Mesendoderm (in vitro differentiated cells): ENCODE measurements at regions not wholly inside any gene's neighbourhood (a gene's known extent, or its start where the extent isn't known, plus 50 kb on each side); places are given as distances from the start of the nearest gene placed in this dataset.

Experiments used
- DNase-seq: peaks from one replicate; pipeline ENCODE4 v3.0.0; 2013
- H2AK5ac ChIP-seq: 2 replicates; pipeline ENCODE4 v1.6.1; 2013; ENCODE audit warnings: low read length, inconsistent platforms
- H2BK120ac ChIP-seq: 2 replicates; pipeline ENCODE4 v1.6.1; 2013; ENCODE audit warnings: low read depth, mild to moderate bottlenecking, low read length, moderate library complexity, mixed read lengths
- H2BK15ac ChIP-seq: replicated peaks from 2 replicates; pipeline ENCODE4 v1.6.1; 2013; ENCODE audit warnings: low read depth, mild to moderate bottlenecking, moderate library complexity
- H2BK5ac ChIP-seq: 2 replicates; pipeline ENCODE4 v1.6.1; 2013; ENCODE audit warnings: low read length, inconsistent platforms
- H3K18ac ChIP-seq: 2 replicates; pipeline ENCODE4 v1.6.1; 2013; ENCODE audit warnings: mild to moderate bottlenecking, low read length, mixed read lengths
- H3K23ac ChIP-seq: one replicate; pipeline ENCODE4 v1.6.1; 2013; ENCODE audit warnings: low read length
- H3K27ac ChIP-seq: 2 replicates; pipeline ENCODE4 v1.5.1; 2013; ENCODE audit warnings: low read depth, mild to moderate bottlenecking, inconsistent platforms, low read length, moderate library complexity
- H3K27me3 ChIP-seq: 2 replicates; pipeline ENCODE4 v1.6.1; 2013; ENCODE audit warnings: low read length, control low read depth, mild to moderate bottlenecking, inconsistent platforms; ENCODE audit not compliant: insufficient read depth, poor library complexity
- H3K36me3 ChIP-seq: 2 replicates; pipeline ENCODE4 v1.6.1; 2013; ENCODE audit warnings: low read length, inconsistent platforms; ENCODE audit not compliant: control insufficient read depth, insufficient read depth
- H3K4ac ChIP-seq: one replicate; pipeline ENCODE4 v1.6.1; 2013; ENCODE audit warnings: low read depth, mild to moderate bottlenecking, low read length, moderate library complexity
- H3K4me1 ChIP-seq: 2 replicates; pipeline ENCODE4 v1.6.1; 2013; ENCODE audit warnings: low read depth, low read length, inconsistent platforms; ENCODE audit not compliant: control insufficient read depth
- H3K4me2 ChIP-seq: 2 replicates; pipeline ENCODE4 v1.6.1; 2013; ENCODE audit warnings: low read length
- H3K4me3 ChIP-seq: 2 replicates; pipeline ENCODE4 v1.5.1; 2013; ENCODE audit warnings: mild to moderate bottlenecking, low read length
- H3K56ac ChIP-seq: one replicate; pipeline ENCODE4 v1.6.1; 2013; ENCODE audit warnings: low read length
- H3K79me1 ChIP-seq: 2 replicates; pipeline ENCODE4 v1.6.1; 2013; ENCODE audit warnings: low read length, inconsistent platforms
- H3K79me2 ChIP-seq: 2 replicates; pipeline ENCODE4 v1.6.1; 2013; ENCODE audit warnings: mild to moderate bottlenecking, low read length; ENCODE audit not compliant: control insufficient read depth, insufficient read depth
- H3K9ac ChIP-seq: 2 replicates; pipeline ENCODE4 v1.6.1; 2013; ENCODE audit warnings: low read length, inconsistent platforms
- H4K5ac ChIP-seq: one replicate; pipeline ENCODE4 v1.6.1; 2013; ENCODE audit warnings: low read length
- H4K8ac ChIP-seq: one replicate; pipeline ENCODE4 v1.6.1; 2013; ENCODE audit warnings: low read depth, mild to moderate bottlenecking, control low read depth, low read length, moderate library complexity
- WGBS: extraction: QIAGEN DNeasy Blood & Tissue Kit; methylation state at CpG from one replicate; pipeline ENCODE4 v1.1.7; 2013; ENCODE audit warnings: low lambda C conversion rate, missing lambda C conversion rate; ENCODE audit not compliant: insufficient coverage; ENCODE audit errors: extremely low coverage; 5-methylcytosine and 5-hydroxymethylcytosine counted together

DNA sequence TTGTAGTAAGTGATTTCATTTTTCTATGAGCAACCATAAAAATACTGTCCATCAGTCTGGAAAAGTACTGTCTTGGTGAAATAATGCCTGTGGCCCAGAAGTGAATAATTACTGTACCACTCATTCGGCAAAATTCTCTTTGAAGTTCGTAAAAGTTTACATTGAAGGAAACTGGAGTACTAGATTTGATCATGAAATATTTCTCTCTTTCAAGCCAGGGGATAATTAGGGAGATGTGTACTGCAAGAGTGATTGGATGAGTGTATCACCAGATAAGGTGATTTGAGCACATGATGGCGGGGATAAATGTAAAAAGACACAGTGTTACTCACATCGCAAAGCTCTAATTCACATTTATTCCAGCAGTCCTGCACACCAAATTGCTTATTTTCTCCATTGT is 883.2 kb upstream of the PIK3C3 start:
- Histone ChIP-seq H3K27me3 (no peaks in the 10 kb centered on the region), H3K9ac (no peak overlapping the region), H3K56ac (no peak overlapping the region), H3K4me3 (no peak overlapping the region), H3K4me1 (no peaks in the 10 kb centered on the region), H3K36me3 (no peaks in the 10 kb centered on the region), H2BK15ac (no peak overlapping the region), H3K79me1 (no peaks in the 10 kb centered on the region), H3K4ac (no peak overlapping the region), H2BK120ac (no peak overlapping the region), H3K23ac (no peak overlapping the region), H3K79me2 (no peaks in the 10 kb centered on the region), H2BK5ac (no peak overlapping the region), H4K8ac (no peak overlapping the region), H3K27ac (no peak overlapping the region), H3K18ac (no peak overlapping the region), H2AK5ac (no peak overlapping the region), H3K4me2 (no peak overlapping the region), H4K5ac (no peak overlapping the region)
- no peak for DNase-seq
- WGBS = no CpG with 5 or more reads among the region's 4 CpGs

DNA sequence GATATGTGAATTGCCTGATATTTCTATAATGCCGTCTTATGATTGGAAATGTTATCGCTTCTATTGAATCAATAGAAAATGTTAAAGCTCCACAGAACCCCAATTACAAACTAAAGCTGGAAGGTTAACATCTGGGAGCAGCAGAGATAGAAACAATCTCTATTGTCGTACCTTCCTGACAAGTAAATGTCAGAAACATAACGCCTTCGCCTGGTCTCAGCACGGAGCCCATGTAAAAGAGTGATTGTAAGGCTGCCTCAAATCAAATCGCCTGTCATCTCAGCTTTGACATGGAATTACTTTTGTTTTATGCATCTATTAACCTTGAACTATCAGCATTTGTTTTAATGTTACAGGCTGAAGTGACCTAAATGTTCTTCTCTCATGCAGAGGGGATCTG is 885.9 kb upstream of the PIK3C3 start:
- no peaks in the 10 kb centered on the region for H3K36me3 ChIP-seq
- no peaks in the 10 kb centered on the region for H3K27me3 ChIP-seq
- no peak for DNase-seq
- no peaks in the 10 kb centered on the region for H3K79me2 ChIP-seq
- no peak overlapping the region for H2BK120ac ChIP-seq
- no peak overlapping the region for H3K23ac ChIP-seq
- H3K27ac ChIP-seq = no peak overlapping the region
- H3K9ac ChIP-seq = no peak overlapping the region
- no peak overlapping the region for H4K8ac ChIP-seq
- no peak overlapping the region for H3K4me2 ChIP-seq
- no peak overlapping the region for H3K4me3 ChIP-seq
- H4K5ac ChIP-seq = no peak overlapping the region
- H2BK15ac ChIP-seq = no peak overlapping the region
- H3K79me1 ChIP-seq = no peaks in the 10 kb centered on the region
- H2BK5ac ChIP-seq = no peak overlapping the region
- H3K18ac ChIP-seq = no peak overlapping the region
- no peaks in the 10 kb centered on the region for H3K4me1 ChIP-seq
- H2AK5ac ChIP-seq = no peak overlapping the region
- H3K4ac ChIP-seq = no peak overlapping the region
- no CpG with 5 or more reads among the region's 7 CpGs for WGBS
- H3K56ac ChIP-seq = no peak overlapping the region

DNA sequence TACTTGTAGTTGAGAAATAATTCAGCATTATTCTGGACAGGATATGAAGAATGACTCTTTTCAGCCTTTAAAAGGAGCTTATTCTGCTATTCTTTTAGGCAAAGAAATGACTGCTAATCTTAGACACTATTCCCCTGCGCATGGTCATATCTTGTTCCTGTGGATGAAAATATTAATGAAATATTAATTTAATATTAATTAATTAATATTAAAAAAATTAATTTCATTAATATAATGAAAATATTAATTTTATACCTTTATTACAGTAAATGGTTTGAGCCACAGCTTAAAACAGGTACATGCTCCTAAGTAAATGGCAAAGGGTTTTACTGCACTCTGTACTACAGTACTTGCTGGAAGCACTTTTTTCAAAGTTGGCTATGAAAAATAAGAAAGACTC is 890.1 kb upstream of the PIK3C3 start:
- Histone ChIP-seq H3K79me1 (no peaks in the 10 kb centered on the region), H3K18ac (no peak overlapping the region), H2BK120ac (no peak overlapping the region), H3K4me1 (no peaks in the 10 kb centered on the region), H4K8ac (no peak overlapping the region), H2BK15ac (no peak overlapping the region), H3K79me2 (no peaks in the 10 kb centered on the region), H3K36me3 (no peaks in the 10 kb centered on the region), H2AK5ac (no peak overlapping the region), H3K56ac (no peak overlapping the region), H3K4me2 (no peak overlapping the region), H3K27ac (no peak overlapping the region), H3K4ac (no peak overlapping the region), H3K4me3 (no peak overlapping the region), H2BK5ac (no peak overlapping the region), H3K27me3 (no peaks in the 10 kb centered on the region), H4K5ac (no peak overlapping the region), H3K9ac (no peak overlapping the region), H3K23ac (no peak overlapping the region)
- no peak for DNase-seq
- no CpG with 5 or more reads among the region's 1 CpG for WGBS

DNA sequence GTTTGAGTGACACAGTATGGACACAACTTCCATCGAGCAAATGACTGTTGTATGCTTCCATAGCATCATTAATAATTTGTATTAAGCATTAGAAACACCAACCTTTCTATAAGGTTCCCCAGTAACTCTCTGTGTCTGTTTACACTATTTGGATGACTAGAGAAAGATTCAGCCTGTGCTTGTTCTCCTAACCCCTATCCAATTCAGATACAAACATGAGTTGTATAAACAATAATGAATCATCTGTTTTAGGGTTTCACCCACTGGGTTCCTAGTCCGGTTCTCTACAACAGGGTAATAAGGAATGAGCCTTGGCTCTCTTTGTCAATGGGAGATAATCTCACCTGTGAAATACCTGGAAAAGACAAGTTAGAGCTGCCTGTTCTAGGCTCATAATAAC is 894.1 kb upstream of the PIK3C3 start:
- Histone ChIP-seq H3K4me3 (no peak overlapping the region), H3K9ac (no peak overlapping the region), H3K36me3 (no peaks in the 10 kb centered on the region), H3K4ac (no peak overlapping the region), H2AK5ac (no peak overlapping the region), H3K79me2 (no peaks in the 10 kb centered on the region), H4K5ac (no peak overlapping the region), H3K4me2 (no peak overlapping the region), H2BK15ac (no peak overlapping the region), H3K27me3 (no peaks in the 10 kb centered on the region), H4K8ac (no peak overlapping the region), H2BK5ac (no peak overlapping the region), H3K79me1 (no peaks in the 10 kb centered on the region), H3K56ac (no peak overlapping the region), H3K23ac (no peak overlapping the region), H2BK120ac (no peak overlapping the region), H3K4me1 (no peaks in the 10 kb centered on the region), H3K18ac (no peak overlapping the region), H3K27ac (no peak overlapping the region)
- DNase-seq = no peak
- no CpG with 5 or more reads among the region's 2 CpGs for WGBS

DNA sequence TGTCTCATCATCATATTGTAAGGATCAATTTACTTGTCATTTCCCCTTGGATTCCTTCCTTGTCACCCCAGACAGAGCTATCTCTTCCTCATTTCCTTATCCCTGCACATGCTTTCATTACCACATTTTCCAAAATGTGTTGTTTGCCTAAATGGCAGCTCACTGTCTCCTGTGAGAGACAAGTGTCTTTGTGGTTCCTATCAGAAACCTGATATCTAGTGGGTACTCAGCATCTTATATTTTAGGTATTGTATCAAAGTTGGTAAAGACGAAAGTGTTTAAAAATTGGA is 896.0 kb upstream of the PIK3C3 start:
- no peak overlapping the region for H2AK5ac ChIP-seq
- no peak overlapping the region for H3K4me3 ChIP-seq
- H3K9ac ChIP-seq = no peak overlapping the region
- no peaks in the 10 kb centered on the region for H3K36me3 ChIP-seq
- no peak overlapping the region for H3K18ac ChIP-seq
- peak; percentile 30 for DNase-seq
- no peak overlapping the region for H3K27ac ChIP-seq
- no peaks in the 10 kb centered on the region for H3K27me3 ChIP-seq
- no peak overlapping the region for H4K5ac ChIP-seq
- no CpG with 5 or more reads among the region's 1 CpG for WGBS
- no peak overlapping the region for H2BK120ac ChIP-seq
- H3K4ac ChIP-seq = no peak overlapping the region
- H3K4me1 ChIP-seq = no peaks in the 10 kb centered on the region
- H2BK15ac ChIP-seq = no peak overlapping the region
- no peak overlapping the region for H4K8ac ChIP-seq
- no peaks in the 10 kb centered on the region for H3K79me1 ChIP-seq
- no peak overlapping the region for H2BK5ac ChIP-seq
- H3K56ac ChIP-seq = no peak overlapping the region
- no peak overlapping the region for H3K4me2 ChIP-seq
- H3K23ac ChIP-seq = no peak overlapping the region
- H3K79me2 ChIP-seq = no peaks in the 10 kb centered on the region

DNA sequence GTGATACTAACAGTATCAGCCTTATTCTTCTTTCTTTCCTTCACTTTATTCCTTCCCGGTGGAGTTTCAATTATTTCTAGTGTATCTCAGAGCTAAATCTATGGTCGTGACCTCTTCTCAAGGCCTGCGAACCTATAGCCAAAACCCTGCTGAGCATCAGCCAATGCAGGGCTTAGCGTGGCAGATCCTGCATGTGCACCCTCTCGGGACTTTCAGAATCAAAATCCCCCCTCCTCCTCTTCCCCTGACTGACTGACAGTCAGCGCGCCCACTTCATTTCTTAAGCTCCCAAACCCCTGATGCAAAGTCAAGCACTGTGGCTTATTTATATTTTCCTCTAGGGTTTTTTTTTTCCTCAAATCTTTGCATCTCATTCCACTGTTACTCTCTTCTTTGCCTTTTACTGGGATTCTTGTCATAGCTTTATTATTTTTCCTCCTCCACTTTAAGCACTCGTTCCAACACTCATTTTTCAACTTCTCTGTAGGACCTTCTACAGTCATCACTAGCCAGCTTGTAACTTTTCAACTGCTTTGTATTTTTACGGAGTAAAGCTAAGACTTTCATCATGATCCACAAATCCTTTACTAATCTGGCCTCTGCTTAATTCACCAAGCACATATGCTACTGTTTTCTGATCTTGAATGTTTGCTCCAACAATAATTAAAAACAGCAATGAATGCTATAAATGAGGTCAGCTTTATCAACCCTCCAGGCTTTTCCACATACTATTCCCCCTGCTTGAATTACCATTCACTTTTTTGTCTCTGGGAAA is 896.5 kb upstream of the PIK3C3 start:
- H3K4me2 ChIP-seq = no peak overlapping the region
- no peak overlapping the region for H3K27ac ChIP-seq
- H3K4me1 ChIP-seq = no peaks in the 10 kb centered on the region
- no peaks in the 10 kb centered on the region for H3K79me1 ChIP-seq
- H2BK15ac ChIP-seq = no peak overlapping the region
- H4K8ac ChIP-seq = no peak overlapping the region
- WGBS = no CpG with 5 or more reads among the region's 9 CpGs
- no peaks in the 10 kb centered on the region for H3K36me3 ChIP-seq
- H3K27me3 ChIP-seq = no peaks in the 10 kb centered on the region
- no peak for DNase-seq
- no peak overlapping the region for H3K9ac ChIP-seq
- H2BK120ac ChIP-seq = no peak overlapping the region
- H3K79me2 ChIP-seq = no peaks in the 10 kb centered on the region
- no peak overlapping the region for H3K23ac ChIP-seq
- H2BK5ac ChIP-seq = no peak overlapping the region
- no peak overlapping the region for H4K5ac ChIP-seq
- no peak overlapping the region for H3K4ac ChIP-seq
- H2AK5ac ChIP-seq = no peak overlapping the region
- no peak overlapping the region for H3K56ac ChIP-seq
- no peak overlapping the region for H3K4me3 ChIP-seq
- H3K18ac ChIP-seq = no peak overlapping the region
